ENCODE measurements at regions not wholly inside any gene's neighbourhood (a gene's known extent, or its start where the extent isn't known, plus 50 kb on each side); places are given as distances from the start of the nearest gene placed in this dataset.
A peak's percentile ranks its signal among the peaks of the same experiment; 100 is the strongest.

- peak; percentile 35 for DNase-seq
Measured at GRCh38 chr6:142683714-142684141, 261.2 kb downstream of the HIVEP2 start.

- no peak for DNase-seq
Measured at GRCh38 chr6:142684371-142684770, 260.6 kb downstream of the HIVEP2 start.

GRCh38 chr6:142685852-142686506 lies 259.0 kb downstream of the HIVEP2 start:
- DNase-seq: no peak

GRCh38 chr6:142686507-142686887 lies 258.5 kb downstream of the HIVEP2 start:
- DNase-seq: no peak

GRCh38 chr6:142692942-142693341 lies 252.0 kb downstream of the HIVEP2 start:
- peak; percentile 80 for DNase-seq

- no peak for DNase-seq
Measured at GRCh38 chr6:142693441-142693840, 251.5 kb downstream of the HIVEP2 start.

- no peak for DNase-seq
Measured at GRCh38 chr6:142694054-142694453, 250.9 kb downstream of the HIVEP2 start.

- peak; percentile 87 for DNase-seq
Measured at GRCh38 chr6:142695016-142695415, 250.0 kb downstream of the HIVEP2 start.

- peak; percentile 74 for DNase-seq
Measured at GRCh38 chr6:142696123-142697000, 248.6 kb downstream of the HIVEP2 start.

GRCh38 chr6:142697001-142697335 lies 248.0 kb downstream of the HIVEP2 start:
- DNase-seq: no peak

- no peak for DNase-seq
Measured at GRCh38 chr6:142697922-142698321, 247.1 kb downstream of the HIVEP2 start.

GRCh38 chr6:142698751-142699150 lies 246.2 kb downstream of the HIVEP2 start:
- DNase-seq: no peak

- no peak for DNase-seq
Measured at GRCh38 chr6:142699391-142699790, 245.6 kb downstream of the HIVEP2 start.

- no peak for DNase-seq
Measured at GRCh38 chr6:142700032-142700431, 244.9 kb downstream of the HIVEP2 start.

GRCh38 chr6:142700671-142701312 lies 244.2 kb downstream of the HIVEP2 start:
- DNase-seq: no peak
